NCI-H146 (cell line): ENCODE measurements at regions not wholly inside any gene's neighbourhood (a gene's known extent, or its start where the extent isn't known, plus 50 kb on each side); places are given as distances from the start of the nearest gene placed in this dataset.
A peak's percentile ranks its signal among the peaks of the same experiment; 100 is the strongest.

Experiments
- DNase-seq: peaks from one replicate; lab custom pipeline; 2025; lab: John Stamatoyannopoulos, UW

GRCh38 chr6:98717322-98717877, 117.0 kb upstream of the POU3F2 start:
- DNase-seq, result no peak

GRCh38 chr6:98717988-98718387, 116.4 kb upstream of the POU3F2 start:
- no peak for DNase-seq

GRCh38 chr6:98724537-98724936, 109.8 kb upstream of the POU3F2 start:
- peak; percentile 8 for DNase-seq

GRCh38 chr6:98747273-98747672, 87.1 kb upstream of the POU3F2 start:
- DNase-seq, result no peak

GRCh38 chr6:98747960-98748359, 86.4 kb upstream of the POU3F2 start:
- no peak for DNase-seq

- DNase-seq, result no peak
Measured at GRCh38 chr6:98759459-98759858, 74.9 kb upstream of the POU3F2 start.

- no peak for DNase-seq
Measured at GRCh38 chr6:98764373-98764911, 69.9 kb upstream of the POU3F2 start.

GRCh38 chr6:98769546-98769945, 64.8 kb upstream of the POU3F2 start:
- peak; percentile 74 for DNase-seq

- no peak for DNase-seq
Measured at GRCh38 chr6:98775205-98775604, 59.2 kb upstream of the POU3F2 start.

- no peak for DNase-seq
Measured at GRCh38 chr6:98777762-98778161, 56.6 kb upstream of the POU3F2 start.

- DNase-seq, result no peak
Measured at GRCh38 chr6:98779618-98780017, 54.8 kb upstream of the POU3F2 start.

GRCh38 chr6:98782772-98783171, 51.6 kb upstream of the POU3F2 start:
- DNase-seq, result no peak

- no peak for DNase-seq
Measured at GRCh38 chr6:98783578-98783977, 50.8 kb upstream of the POU3F2 start.
